ENCODE measurements at regions not wholly inside any gene's neighbourhood (a gene's known extent, or its start where the extent isn't known, plus 50 kb on each side); places are given as distances from the start of the nearest gene placed in this dataset.
"Not testable (repeated sequence)": the region's sequence is repeated elsewhere in the genome, so short reads cannot be mapped to it uniquely, and the experiment has no call there.

DNA sequence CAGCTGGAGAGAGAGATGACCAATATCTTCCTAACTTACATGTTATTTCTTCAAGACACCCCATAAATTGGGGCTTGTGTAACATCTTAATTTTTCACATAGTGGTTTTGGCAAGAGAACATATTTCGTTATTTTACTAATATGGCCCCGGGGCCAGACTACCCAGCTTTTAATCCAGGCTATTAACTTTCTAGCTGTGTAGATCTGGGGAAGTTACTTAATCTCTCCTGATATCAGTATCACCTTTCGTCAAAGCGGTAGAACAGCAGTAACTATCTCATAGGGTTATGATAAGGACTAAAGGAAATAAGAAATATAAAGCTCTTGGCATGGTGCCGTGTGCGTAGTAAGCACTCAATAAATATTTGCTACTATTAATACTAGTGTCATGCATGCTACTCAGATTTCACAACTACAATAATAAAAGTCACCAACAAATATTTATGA lies 71.6 kb upstream of the LYZL1 start:
- H3K4me1 Mint-ChIP-seq (ENCODE audit: low read depth), result no peaks in the 10 kb centered on the region
- H3K27ac Mint-ChIP-seq, result no peak overlapping the region
- no peaks in the 10 kb centered on the region for H3K9me3 Mint-ChIP-seq
- no peak overlapping the region for H3K4me3 Mint-ChIP-seq
- intact Hi-C loops (cut with micrococcal nuclease), result no loop called here
- H3K36me3 Mint-ChIP-seq (ENCODE audit: low read depth), result no peaks in the 10 kb centered on the region
- DNase-seq (ENCODE audit: low spot score), result no peak
- peaks cover 2% of the 10 kb centered on the region for H3K27me3 Mint-ChIP-seq (ENCODE audit: insufficient read depth)

DNA sequence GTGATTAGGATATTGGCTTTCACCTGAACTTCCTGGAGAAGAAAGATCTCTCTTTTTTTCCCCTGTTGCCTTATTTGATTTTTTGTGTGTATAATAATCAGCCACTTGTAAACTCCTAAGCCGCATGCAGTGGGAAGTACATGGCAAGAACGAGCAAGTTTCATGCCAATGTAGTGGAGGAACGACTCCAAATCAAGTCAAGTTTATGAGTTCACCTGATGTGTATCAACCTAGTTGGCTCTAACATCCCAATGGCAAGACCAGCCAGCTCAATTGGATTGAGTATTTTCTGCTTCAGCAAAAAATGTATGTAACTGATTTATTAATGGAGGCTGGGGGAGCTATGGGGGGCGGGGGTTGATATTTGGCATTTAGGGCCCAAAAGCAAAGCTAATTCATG lies 65.5 kb upstream of the LYZL1 start:
- no peak for DNase-seq (ENCODE audit: low spot score)
- Mint-ChIP-seq H3K4me3 (no peak overlapping the region), H3K27me3 (ENCODE audit: insufficient read depth) (peaks cover 2% of the 10 kb centered on the region), H3K4me1 (ENCODE audit: low read depth) (no peaks in the 10 kb centered on the region), H3K27ac (no peak overlapping the region), H3K36me3 (ENCODE audit: low read depth) (no peaks in the 10 kb centered on the region), H3K9me3 (no peaks in the 10 kb centered on the region)
- intact Hi-C loops (cut with micrococcal nuclease), result no loop called here

DNA sequence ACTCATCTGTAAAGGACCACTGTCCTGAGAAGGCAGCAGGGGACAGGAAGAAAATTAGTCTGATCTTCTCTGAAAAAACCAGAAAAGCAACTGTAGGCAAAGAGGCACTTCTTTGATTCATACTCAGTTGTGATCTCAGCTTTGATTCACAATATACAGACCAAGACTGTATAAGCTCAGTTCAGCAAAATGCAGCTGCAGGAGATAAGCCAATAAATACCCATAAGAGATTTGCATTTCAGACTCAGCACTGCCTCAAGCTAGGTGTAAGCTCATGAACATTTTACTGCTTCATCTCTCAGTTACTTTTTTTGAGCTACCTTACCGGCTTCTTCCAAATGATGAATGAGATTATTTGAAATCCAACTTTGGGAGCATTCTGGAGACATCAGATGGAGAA lies 64.2 kb upstream of the LYZL1 start:
- no peaks in the 10 kb centered on the region for H3K9me3 Mint-ChIP-seq
- H3K4me1 Mint-ChIP-seq (ENCODE audit: low read depth), result no peaks in the 10 kb centered on the region
- H3K27me3 Mint-ChIP-seq (ENCODE audit: insufficient read depth), result no peaks in the 10 kb centered on the region
- no peak overlapping the region for H3K4me3 Mint-ChIP-seq
- DNase-seq (ENCODE audit: low spot score), result no peak
- intact Hi-C loops (cut with micrococcal nuclease), result no loop called here
- no peak overlapping the region for H3K27ac Mint-ChIP-seq
- H3K36me3 Mint-ChIP-seq (ENCODE audit: low read depth), result no peaks in the 10 kb centered on the region

DNA sequence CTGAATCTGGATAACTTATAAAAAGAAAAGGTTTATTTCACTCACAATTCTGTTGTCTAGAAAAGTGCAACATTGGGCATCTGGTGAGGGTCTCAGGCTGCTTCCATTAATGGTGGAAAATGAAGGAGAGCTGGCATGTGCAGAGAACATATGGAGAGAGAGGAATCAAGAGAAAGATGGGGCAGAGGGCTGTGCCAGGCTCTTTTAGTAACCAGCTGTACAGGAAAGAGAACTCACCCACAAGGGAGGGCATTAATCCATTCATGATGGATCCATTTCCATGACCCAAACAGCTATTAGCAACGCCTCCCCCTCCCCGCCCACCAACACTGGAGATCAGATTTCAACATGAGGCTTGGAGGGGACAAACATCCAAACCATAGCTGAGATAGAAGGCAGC lies 61.7 kb upstream of the LYZL1 start:
- no peak for DNase-seq (ENCODE audit: low spot score)
- Mint-ChIP-seq H3K9me3 (no peaks in the 10 kb centered on the region), H3K4me3 (no peak overlapping the region), H3K27me3 (ENCODE audit: insufficient read depth) (no peaks in the 10 kb centered on the region), H3K36me3 (ENCODE audit: low read depth) (no peaks in the 10 kb centered on the region), H3K4me1 (ENCODE audit: low read depth) (no peaks in the 10 kb centered on the region), H3K27ac (no peak overlapping the region)
- intact Hi-C loops (cut with micrococcal nuclease), result no loop called here

DNA sequence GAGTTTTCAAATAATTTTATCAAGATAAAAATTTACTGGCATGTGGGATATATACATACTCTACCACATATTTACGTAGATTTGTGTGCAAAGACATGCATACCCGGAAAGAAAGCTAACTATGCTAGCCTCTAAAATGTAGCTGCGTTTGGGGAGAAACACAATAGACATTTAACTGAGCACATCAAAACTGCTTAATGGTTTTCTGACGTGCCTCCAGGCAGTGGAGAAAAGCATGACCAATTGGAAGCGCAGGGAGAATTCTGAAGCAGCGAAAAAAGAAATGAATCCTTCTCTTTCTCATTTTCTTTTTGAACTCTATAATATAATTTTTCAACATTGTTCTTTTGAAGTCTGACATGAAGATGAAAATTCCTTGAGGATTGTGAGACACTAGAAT lies 60.3 kb upstream of the LYZL1 start:
- no peaks in the 10 kb centered on the region for H3K9me3 Mint-ChIP-seq
- H3K27ac Mint-ChIP-seq, result no peak overlapping the region
- H3K27me3 Mint-ChIP-seq (ENCODE audit: insufficient read depth), result no peaks in the 10 kb centered on the region
- no peak overlapping the region for H3K4me3 Mint-ChIP-seq
- H3K36me3 Mint-ChIP-seq (ENCODE audit: low read depth), result no peaks in the 10 kb centered on the region
- H3K4me1 Mint-ChIP-seq (ENCODE audit: low read depth), result no peaks in the 10 kb centered on the region
- intact Hi-C loops (cut with micrococcal nuclease), result no loop called here
- DNase-seq (ENCODE audit: low spot score), result no peak

DNA sequence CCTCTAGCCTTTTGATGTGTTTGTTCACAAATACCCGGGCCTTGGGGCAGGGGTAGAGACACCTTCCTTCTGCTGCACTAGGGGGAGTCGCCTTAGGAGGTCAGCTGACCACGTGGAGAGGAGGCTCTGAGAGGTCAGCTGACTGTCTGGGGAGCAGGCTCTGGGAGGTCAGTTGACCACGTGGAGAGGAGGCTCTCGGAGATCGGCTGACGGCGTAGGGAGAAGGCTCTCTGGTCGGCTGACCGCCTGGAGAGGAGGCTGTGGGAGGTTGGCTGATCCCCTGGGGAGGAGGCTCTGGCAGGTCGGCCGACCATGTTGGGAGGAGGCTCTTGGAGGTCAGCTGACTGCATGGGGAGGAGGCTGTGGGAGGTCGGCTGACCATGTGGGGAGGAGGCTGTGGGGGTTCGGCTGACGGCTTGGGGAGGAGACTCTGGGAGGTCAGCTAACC lies 59.6 kb upstream of the LYZL1 start:
- Mint-ChIP-seq H3K27me3 (ENCODE audit: insufficient read depth) (no peaks in the 10 kb centered on the region), H3K4me1 (ENCODE audit: low read depth) (no peaks in the 10 kb centered on the region), H3K27ac (no peak overlapping the region), H3K9me3 (no peaks in the 10 kb centered on the region), H3K4me3 (no peak overlapping the region), H3K36me3 (ENCODE audit: low read depth) (no peaks in the 10 kb centered on the region)
- no peak for DNase-seq (ENCODE audit: low spot score)
- intact Hi-C loops (cut with micrococcal nuclease), result no loop called here

DNA sequence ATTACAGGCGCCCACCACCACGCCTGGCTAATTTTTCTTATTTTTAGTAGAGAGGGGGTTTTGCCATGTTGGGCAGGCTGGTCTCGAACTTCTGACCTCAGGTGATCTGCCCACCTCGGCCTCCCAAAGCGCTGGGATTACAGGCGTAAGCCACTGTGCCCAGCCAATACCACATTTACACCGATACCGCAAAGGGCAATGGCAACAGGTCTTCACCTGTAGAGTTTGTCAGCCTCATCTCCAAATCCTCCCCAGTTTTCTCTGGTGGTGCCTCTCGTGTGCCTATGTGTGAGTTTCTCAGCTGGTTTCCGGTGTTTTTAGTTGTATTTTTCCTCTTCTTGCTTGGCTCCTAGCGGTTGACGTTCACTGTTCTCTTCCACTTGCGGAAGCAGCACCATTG lies 52.0 kb upstream of the LYZL1 start:
- H3K9me3 Mint-ChIP-seq; H3K4me1 Mint-ChIP-seq (ENCODE audit: low read depth); DNase-seq (ENCODE audit: low spot score); H3K36me3 Mint-ChIP-seq (ENCODE audit: low read depth); H3K4me3 Mint-ChIP-seq; H3K27ac Mint-ChIP-seq; H3K27me3 Mint-ChIP-seq (ENCODE audit: insufficient read depth); intact Hi-C loops (cut with micrococcal nuclease): not testable (repeated sequence)

DNA sequence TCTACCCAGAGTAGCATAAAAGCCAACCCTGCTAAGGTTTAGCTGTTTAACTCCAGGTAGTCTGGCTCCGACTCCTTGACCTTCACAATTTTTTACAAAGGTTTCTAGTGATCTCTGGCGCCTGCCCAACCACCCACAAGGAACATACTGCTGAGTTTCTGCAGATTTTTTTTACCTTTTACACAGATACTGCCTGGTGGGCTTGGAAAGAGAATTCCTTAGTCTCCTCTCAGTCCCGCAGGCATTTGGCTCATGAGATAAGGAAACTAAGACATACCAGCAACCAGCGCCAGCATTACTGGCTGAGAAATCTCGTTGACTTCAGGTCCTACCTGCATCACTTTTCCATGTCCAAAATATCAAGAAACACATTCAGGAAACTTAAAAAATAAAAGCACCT lies 51.1 kb upstream of the LYZL1 start:
- intact Hi-C loops (cut with micrococcal nuclease), result no loop called here
- Mint-ChIP-seq H3K27ac (no peak overlapping the region), H3K27me3 (ENCODE audit: insufficient read depth) (no peaks in the 10 kb centered on the region), H3K36me3 (ENCODE audit: low read depth) (no peaks in the 10 kb centered on the region), H3K9me3 (no peaks in the 10 kb centered on the region), H3K4me1 (ENCODE audit: low read depth) (no peaks in the 10 kb centered on the region), H3K4me3 (no peak overlapping the region)
- DNase-seq (ENCODE audit: low spot score), result no peak

DNA sequence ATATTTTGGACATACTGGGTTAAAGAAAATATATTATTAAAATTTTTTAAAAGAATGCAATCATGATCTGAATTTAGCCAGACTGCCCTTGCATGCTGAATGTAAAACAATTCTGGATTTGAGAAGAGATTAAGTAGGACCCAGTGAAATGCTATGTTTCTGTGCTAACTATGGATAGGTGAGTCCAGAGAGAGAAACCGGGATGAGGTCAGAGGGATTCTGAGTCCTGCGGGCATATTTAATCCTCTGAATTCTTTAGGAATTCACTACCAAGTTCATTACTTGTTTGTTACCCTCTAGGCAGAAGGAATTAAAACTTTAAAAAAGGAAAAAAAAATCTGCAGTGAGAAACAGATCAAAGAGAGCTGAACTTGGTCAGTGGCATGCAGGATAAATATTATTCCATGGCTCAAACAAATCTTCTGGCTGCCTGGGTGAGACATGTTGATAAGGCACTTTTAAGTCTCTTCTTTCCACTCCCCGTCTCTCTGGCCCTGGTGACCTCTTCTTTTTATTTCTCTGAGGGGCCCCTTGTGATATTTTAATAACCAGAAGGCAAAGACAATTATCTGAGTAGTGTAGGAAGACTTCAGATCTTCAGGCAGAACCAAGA lies 50.2 kb upstream of the LYZL1 start:
- H3K4me3 Mint-ChIP-seq, result no peak overlapping the region
- no peaks in the 10 kb centered on the region for H3K9me3 Mint-ChIP-seq
- no peaks in the 10 kb centered on the region for H3K36me3 Mint-ChIP-seq (ENCODE audit: low read depth)
- DNase-seq (ENCODE audit: low spot score), result no peak
- no peaks in the 10 kb centered on the region for H3K4me1 Mint-ChIP-seq (ENCODE audit: low read depth)
- no peak overlapping the region for H3K27ac Mint-ChIP-seq
- intact Hi-C loops (cut with micrococcal nuclease), result no loop called here
- H3K27me3 Mint-ChIP-seq (ENCODE audit: insufficient read depth), result no peaks in the 10 kb centered on the region

Data from activated T-helper 1 cell treated with anti-CD3 and anti-CD28 coated beads, Interleukin-12 subunit alpha, Interleukin-12 subunit beta, Interleukin-2, Interleukin-4 antibody, amounts not matched to agents 30 ng/mL and 10 ng/mL and 1 ng/mL, durations not matched to agents 14 hours and 24 hours and 36 hours (primary cell).